ENCODE measurements at regions not wholly inside any gene's neighbourhood (a gene's known extent, or its start where the extent isn't known, plus 50 kb on each side); places are given as distances from the start of the nearest gene placed in this dataset.

DNA sequence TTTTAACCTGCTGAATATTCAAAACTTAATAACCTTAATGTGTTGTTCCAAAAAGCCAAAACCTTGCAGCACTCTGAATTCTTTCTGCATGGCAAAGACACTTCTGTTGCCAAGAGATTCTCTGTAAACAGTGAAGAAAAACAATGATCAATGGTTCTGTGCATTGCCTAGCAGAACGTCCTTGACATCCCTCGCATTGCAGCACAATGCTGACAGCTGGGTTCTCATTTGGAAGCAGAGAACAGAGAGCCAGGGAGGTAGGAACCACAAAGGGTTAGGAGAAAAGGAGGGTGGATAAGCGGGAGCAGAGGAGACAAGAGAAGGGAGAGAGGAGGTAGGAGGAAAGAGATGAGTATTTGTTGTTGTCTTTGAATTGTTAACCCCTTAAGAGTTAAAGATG, 501.1 kb downstream of the NAV3 start:
- TF ChIP-seq POLR2A (IDR thresholded peaks at IDR 0.05) (no peak), EP300 (IDR thresholded peaks at IDR 0.05) (no peak)
- TF ChIP-seq, protein P1, sequence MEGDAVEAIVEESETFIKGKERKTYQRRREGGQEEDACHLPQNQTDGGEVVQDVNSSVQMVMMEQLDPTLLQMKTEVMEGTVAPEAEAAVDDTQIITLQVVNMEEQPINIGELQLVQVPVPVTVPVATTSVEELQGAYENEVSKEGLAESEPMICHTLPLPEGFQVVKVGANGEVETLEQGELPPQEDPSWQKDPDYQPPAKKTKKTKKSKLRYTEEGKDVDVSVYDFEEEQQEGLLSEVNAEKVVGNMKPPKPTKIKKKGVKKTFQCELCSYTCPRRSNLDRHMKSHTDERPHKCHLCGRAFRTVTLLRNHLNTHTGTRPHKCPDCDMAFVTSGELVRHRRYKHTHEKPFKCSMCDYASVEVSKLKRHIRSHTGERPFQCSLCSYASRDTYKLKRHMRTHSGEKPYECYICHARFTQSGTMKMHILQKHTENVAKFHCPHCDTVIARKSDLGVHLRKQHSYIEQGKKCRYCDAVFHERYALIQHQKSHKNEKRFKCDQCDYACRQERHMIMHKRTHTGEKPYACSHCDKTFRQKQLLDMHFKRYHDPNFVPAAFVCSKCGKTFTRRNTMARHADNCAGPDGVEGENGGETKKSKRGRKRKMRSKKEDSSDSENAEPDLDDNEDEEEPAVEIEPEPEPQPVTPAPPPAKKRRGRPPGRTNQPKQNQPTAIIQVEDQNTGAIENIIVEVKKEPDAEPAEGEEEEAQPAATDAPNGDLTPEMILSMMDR (IDR thresholded peaks at IDR 0.05), result no peak
